DMS153 treated with DMSO at 0.1 percent for 48 hours (cell line): ENCODE measurements at regions not wholly inside any gene's neighbourhood (a gene's known extent, or its start where the extent isn't known, plus 50 kb on each side); places are given as distances from the start of the nearest gene placed in this dataset.

Experiments used
- DNase-seq: peaks from one replicate; lab custom pipeline; 2025; ENCODE audit not compliant: unreplicated experiment; lab: John Stamatoyannopoulos, UW

DNA sequence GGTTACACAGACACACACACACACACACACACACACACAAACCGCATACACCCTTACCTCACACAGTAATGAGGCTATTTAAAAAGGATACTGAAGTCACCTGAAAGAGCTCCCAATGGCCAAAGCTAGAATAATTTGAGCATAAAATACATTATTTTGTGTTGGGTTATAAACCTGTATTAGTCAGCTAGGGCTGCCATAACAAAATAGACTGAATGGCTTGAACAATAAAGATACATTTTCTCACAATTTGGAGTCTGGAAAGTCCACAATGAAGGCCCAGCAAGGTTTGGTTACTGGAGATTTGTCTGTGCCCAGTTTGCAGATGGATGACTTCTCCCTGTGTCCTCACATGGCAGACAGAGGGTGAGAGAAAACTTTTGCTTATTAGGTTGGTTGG, 605.4 kb upstream of the REG3G start:
- no peak for DNase-seq

- no peak for DNase-seq
Observed at GRCh38 chr2:78423631-78424030, 601.9 kb upstream of the REG3G start.

GRCh38 chr2:78427170-78427569, 598.3 kb upstream of the REG3G start:
- no peak for DNase-seq

GRCh38 chr2:78431241-78431640, 594.3 kb upstream of the REG3G start:
- no peak for DNase-seq

GRCh38 chr2:78439122-78439521, 586.4 kb upstream of the REG3G start:
- DNase-seq, result no peak

DNA sequence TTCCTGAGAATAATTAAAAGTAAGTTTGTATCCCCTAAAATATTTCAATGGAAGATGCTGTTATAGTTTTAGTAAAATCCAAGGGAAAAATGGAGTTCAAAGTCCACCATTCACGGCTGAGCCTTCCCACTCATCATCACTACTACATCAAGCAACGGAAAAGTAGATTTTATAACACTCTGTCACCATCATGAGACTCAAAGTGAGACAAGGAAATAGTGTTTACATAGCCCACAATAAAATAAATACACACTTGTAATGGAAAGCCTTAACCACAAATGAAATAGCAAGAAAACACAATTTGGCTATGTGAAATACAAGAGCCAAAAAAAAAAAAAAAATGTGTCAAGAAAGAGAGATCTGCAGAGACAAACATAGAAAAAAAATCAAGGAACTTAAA, 569.9 kb upstream of the REG3G start:
- no peak for DNase-seq

- no peak for DNase-seq
Observed at GRCh38 chr2:78457269-78457668, 568.2 kb upstream of the REG3G start.

DNA sequence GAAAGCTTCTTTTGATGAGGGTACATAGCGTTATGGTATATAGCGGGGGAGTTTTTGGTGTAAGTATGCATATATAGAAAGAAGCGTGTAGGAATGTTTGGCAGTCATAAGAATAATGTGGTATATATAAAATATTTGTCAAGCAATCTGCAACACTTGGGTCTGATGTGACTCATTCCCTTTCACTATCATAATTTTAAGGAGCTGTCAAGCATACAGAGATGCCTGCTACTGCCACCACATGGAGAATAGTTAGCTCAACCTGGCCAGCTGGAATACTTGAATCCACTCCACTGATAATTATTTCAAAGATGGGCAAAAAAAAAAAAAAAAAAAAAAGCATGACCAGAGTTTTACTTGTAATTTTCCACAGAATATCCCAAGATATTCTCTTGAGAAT, 559.8 kb upstream of the REG3G start:
- no peak for DNase-seq

- no peak for DNase-seq
Observed at GRCh38 chr2:78476619-78477229, 548.8 kb upstream of the REG3G start.

- DNase-seq, result no peak
Observed at GRCh38 chr2:78486565-78486964, 538.9 kb upstream of the REG3G start.

DNA sequence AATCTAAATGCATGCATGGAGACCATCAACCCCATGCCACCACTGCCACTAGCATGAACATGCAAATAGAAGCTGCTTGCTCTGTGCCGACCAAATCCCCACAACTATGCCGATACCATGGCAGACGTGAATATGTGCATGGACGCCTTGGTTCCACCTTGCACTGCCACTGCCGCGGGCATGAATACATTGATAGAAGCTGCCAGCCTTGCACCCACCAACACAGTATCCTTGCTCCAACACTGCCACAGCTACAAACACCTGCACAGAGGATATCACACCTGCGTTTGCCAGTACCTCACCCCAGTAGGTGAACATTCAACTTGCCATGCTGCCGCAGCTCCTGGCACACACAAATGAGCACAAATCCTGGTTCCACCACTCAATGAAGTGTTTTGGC, 527.4 kb upstream of the REG3G start:
- no peak for DNase-seq

DNA sequence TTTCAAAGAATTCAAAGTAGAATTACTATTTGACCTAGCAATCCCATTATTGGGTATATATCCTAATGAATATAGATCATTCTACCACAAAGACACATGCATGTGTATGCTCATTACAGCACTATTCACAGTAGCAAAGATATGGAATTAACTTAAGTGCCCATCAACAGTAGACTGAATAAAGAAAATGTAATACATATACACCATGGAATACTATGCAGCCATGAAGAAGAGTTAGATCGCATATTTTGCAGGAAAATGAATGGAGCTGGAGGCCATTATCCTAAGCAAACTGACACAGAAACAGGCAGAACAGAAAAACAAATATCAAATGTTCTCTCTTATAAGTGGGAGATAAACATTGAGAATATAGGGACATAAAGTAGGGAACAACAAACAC, 519.2 kb upstream of the REG3G start:
- DNase-seq, result no peak

GRCh38 chr2:78521938-78522337, 503.6 kb upstream of the REG3G start:
- no peak for DNase-seq

DNA sequence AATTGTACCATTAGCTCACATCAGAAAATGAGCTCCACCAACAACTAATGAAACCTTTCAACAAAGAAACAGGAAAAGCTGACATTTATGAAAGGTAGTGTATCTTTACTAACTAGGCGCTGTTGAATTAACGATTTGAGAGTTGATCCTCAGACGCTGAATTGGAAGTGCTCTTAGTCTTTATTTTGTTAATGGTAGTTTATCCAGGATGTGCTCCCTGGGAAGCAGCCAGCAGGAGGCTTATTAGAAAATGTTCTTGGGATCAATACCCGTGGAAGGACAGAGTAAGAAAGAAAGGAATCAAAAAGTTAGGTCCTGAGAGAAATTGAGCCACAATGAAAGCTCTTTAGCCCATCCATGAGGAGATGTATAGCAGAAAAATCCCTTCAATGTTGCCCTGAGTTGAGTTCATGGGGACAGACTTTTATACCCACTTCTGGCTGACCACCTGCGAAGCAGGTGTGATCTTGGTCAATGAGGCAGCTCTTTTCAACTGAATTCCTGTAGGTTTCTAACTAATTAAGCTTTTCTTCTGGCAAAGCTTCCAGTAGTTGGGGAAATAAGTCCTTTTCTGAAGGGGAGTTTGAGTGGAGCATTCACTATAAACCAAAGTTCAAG, 492.6 kb upstream of the REG3G start:
- peak; percentile 36 for DNase-seq

DNA sequence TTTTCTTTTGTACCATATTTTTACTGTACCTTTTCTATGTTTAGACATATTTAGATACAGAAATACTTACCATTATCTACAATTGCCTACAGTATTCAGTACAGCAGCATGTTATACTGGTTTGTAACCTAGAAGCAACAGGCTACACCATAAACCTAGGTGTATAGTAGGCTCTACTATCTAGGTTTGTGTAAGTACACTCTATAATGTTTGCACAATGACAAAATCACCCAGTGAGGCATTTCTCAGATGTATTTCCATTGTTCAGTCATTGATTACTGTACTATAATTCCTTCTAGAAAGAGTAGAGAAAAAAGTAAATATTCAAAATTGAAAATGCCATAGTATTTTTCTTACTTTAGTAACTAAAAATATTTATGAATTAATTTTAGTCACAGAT, 490.1 kb upstream of the REG3G start:
- DNase-seq, result no peak

GRCh38 chr2:78538322-78538721, 487.2 kb upstream of the REG3G start:
- DNase-seq, result no peak

GRCh38 chr2:78540255-78540654, 485.2 kb upstream of the REG3G start:
- DNase-seq, result no peak

DNA sequence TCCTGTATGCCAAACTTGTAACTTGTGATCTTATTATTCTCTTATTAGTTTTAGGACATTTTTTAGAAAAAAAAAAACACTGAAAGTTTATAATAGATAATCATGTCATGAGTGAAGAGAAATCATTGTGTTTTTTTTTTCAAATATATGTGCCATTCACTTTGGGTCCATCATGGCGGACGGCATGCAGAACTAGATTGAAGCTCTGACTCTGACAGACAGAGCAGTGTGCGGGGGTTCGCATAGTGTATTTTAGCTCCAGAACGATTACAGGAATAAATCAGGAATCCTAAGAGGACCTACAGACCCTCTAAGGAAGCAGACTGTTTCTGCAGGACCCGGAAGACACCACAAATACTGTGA, 484.4 kb upstream of the REG3G start:
- peak; percentile 44 for DNase-seq

DNA sequence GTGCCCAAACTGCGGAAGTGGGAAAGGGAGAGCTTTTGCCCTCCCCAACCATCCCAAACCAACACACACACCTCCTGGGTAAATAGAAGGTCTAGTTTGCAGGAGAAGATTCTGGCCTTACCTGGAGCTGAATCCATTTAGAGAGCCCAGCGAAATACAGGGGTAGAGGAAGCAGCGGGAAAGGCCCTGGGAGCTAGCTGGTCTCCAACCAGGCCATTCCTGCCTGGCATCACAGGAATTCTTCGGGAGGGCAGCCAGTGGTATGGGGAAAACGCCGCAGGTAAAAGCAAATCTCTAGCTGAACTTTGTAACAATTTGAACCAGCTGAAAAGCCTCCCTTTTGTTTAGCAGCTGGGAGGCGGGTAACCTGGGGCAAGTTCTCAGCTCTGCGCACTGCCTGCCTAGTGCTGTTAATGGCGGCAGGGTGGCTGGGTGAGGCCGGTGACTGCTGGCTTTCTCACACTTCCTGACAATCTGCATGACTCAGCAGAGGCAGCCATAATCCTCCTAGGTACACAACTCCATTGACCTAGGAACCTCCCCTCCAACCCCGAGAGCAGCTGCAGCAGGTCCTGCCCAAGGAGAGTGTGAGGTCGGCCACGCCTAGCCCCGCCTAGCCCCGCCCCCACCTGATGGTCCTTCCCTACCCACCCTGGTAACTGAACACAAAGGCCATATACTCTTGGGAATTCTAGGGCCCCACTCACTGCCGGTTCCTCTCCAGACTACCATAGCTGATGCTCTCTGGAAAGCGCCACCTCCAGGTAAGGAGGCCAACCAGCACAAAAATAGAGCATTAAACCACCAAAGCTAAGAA, 483.8 kb upstream of the REG3G start:
- peak; percentile 96 for DNase-seq

GRCh38 chr2:78546843-78547242, 478.7 kb upstream of the REG3G start:
- DNase-seq, result peak; percentile 18

DNA sequence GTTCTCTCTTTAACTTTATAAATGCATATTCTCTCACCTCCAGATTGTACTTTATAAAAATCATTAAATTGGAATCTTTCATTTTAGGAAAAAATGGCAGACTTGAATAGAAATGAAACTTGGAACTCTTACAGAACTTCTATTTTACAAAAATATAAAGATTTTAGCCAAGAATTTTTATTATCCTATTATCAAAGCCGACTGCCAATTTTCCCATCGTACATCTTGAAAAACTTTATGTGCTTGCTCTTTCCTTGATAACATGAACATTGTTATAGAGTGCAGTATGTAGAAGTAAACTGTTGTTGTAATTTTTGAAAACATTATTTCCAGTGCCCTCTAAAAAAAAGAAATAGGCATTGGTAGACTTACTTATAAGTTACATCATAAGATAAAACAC, 475.7 kb upstream of the REG3G start:
- no peak for DNase-seq

DNA sequence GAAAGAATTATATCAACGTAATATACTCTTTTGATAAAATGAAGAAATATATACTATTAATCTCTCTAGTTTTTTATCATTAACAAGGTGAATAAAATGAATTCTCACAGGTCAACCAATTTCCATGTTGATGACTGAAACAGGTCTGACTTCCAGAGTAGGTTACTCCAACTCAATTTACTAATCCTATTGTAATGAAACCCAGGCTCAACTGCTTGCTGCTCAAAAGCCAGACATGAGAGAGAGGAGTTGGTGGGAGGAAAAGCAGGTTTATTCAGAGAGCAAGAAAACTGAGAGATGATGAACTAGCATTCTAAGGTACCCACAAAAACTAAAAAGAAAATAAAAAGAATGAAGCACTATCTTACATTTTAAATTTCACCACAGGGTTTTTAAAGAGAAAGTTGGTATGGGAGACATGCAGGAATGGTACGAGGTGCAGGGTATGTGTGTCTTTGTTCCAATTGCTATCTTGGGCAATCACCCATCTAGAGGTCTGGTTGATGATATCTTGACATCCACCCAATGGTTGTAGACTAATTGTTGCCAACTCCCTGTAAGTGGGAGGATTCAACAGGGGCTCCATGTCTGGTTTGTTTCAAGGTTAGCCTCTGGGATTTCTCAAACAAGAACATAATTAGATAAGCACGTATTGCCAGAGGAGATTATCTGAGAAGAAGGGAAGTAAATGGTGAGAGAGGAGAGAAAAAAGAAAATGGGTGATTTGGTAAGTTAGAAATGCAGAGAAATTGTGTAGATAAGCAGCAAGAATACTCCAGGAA, 471.4 kb upstream of the REG3G start:
- no peak for DNase-seq
